Parathyroid adenoma (tissue), 2 donors: ENCODE measurements at regions not wholly inside any gene's neighbourhood (a gene's known extent, or its start where the extent isn't known, plus 50 kb on each side); places are given as distances from the start of the nearest gene placed in this dataset.

Experiments used
- H2AFZ ChIP-seq: fragments of 300-600 bp; sonication (generic); one replicate; pipeline ENCODE4 v1.7.0; 2017; ENCODE audit warnings: antibody characterized with exemption, mild to moderate bottlenecking
- H3K27ac ChIP-seq: fragments of 300-600 bp; sonication (generic); one replicate; pipeline ENCODE4 v1.7.0; 2017
- H3K27me3 ChIP-seq: fragments of 300-600 bp; sonication (generic); one replicate; pipeline ENCODE4 v1.7.0; 2017; ENCODE audit warnings: low read length; ENCODE audit not compliant: control insufficient read depth, insufficient read depth
- H3K36me3 ChIP-seq: fragments of 300-600 bp; sonication (generic); one replicate; pipeline ENCODE4 v1.7.0; 2017; ENCODE audit warnings: low read length; ENCODE audit not compliant: control insufficient read depth, insufficient read depth
- H3K4me1 ChIP-seq: fragments of 300-600 bp; sonication (generic); one replicate; pipeline ENCODE4 v1.7.0; 2017; ENCODE audit warnings: control low read depth
- H3K4me2 ChIP-seq: fragments of 300-600 bp; sonication (generic); one replicate; pipeline ENCODE4 v1.7.0; 2017; ENCODE audit warnings: low read length
- H3K4me3 ChIP-seq: fragments of 300-600 bp; sonication (generic); one replicate; pipeline ENCODE4 v1.7.0; 2017; ENCODE audit warnings: low read depth, low read length
- H3K79me2 ChIP-seq: fragments of 300-600 bp; sonication (generic); one replicate; pipeline ENCODE4 v1.7.0; 2017; ENCODE audit warnings: control low read depth
- H3K9ac ChIP-seq: fragments of 300-600 bp; sonication (generic); one replicate; pipeline ENCODE4 v1.7.0; 2017; ENCODE audit warnings: mild to moderate bottlenecking
- H3K9me3 ChIP-seq: fragments of 300-600 bp; sonication (generic); one replicate; pipeline ENCODE4 v1.7.0; 2017; ENCODE audit warnings: low read length; ENCODE audit not compliant: control insufficient read depth
- TF ChIP-seq, protein P1 (sequence below): fragments of 300-600 bp; sonication (generic); IDR thresholded peaks from one replicate; pipeline ENCODE4 v1.7.0; 2017; ENCODE audit warnings: antibody characterized with exemption, mild to moderate bottlenecking
- donor health status: primary hyperparathyroidism.

DNA sequence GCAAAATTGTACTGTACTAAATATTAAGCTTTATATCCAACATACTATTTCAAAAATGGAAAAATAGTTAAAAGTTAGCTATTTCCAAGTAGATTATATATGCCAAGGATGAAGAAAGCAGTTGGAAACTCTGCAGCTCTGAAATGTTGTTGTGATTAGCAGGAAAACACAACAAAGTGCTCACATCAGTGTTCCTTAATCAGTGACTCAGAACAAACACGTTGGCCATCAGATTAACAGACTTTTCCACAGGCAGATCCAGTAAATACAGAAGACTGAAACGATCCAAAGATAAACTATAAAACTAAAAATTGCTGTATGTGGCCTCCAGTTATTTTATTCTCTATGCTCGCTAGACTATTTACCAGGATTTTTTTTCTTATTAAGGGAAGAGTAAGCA lies 99.6 kb upstream of the SEMA3D start:
- Histone ChIP-seq H3K27me3 (no peaks in the 10 kb centered on the region), H3K9me3 (no peaks in the 10 kb centered on the region), H3K36me3 (no peaks in the 10 kb centered on the region), H3K79me2 (no peaks in the 10 kb centered on the region), H3K9ac (no peak overlapping the region), H3K4me3 (no peak overlapping the region), H3K4me1 (no peaks in the 10 kb centered on the region), H3K4me2 (no peak overlapping the region), H3K27ac (no peak overlapping the region), H2AFZ (no peak overlapping the region)
- TF ChIP-seq, protein P1, sequence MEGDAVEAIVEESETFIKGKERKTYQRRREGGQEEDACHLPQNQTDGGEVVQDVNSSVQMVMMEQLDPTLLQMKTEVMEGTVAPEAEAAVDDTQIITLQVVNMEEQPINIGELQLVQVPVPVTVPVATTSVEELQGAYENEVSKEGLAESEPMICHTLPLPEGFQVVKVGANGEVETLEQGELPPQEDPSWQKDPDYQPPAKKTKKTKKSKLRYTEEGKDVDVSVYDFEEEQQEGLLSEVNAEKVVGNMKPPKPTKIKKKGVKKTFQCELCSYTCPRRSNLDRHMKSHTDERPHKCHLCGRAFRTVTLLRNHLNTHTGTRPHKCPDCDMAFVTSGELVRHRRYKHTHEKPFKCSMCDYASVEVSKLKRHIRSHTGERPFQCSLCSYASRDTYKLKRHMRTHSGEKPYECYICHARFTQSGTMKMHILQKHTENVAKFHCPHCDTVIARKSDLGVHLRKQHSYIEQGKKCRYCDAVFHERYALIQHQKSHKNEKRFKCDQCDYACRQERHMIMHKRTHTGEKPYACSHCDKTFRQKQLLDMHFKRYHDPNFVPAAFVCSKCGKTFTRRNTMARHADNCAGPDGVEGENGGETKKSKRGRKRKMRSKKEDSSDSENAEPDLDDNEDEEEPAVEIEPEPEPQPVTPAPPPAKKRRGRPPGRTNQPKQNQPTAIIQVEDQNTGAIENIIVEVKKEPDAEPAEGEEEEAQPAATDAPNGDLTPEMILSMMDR = no peak

DNA sequence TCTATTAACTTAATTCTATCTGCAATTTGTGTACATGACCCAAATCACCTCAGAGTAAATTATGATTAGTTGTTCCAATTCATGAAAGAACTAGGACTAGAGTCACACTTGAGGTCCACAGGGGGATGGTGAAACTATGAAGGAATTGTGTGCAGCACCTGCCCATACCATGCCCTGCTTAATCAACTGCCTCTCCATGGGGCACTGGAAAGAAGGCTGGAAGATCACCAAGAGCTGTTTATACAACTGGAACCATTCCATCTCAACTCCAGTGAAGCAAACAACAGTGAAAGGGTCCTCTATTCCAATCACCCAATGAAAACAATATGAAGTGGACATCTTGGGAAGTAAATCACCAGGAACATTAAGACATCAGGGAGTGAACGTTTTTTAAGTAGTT lies 98.7 kb upstream of the SEMA3D start:
- Histone ChIP-seq H3K4me1 (no peaks in the 10 kb centered on the region), H3K9me3 (no peaks in the 10 kb centered on the region), H3K4me3 (no peak overlapping the region), H3K27ac (no peak overlapping the region), H3K27me3 (no peaks in the 10 kb centered on the region), H3K9ac (no peak overlapping the region), H3K4me2 (no peak overlapping the region), H3K79me2 (no peaks in the 10 kb centered on the region), H2AFZ (no peak overlapping the region), H3K36me3 (no peaks in the 10 kb centered on the region)
- TF ChIP-seq, protein P1 = no peak

DNA sequence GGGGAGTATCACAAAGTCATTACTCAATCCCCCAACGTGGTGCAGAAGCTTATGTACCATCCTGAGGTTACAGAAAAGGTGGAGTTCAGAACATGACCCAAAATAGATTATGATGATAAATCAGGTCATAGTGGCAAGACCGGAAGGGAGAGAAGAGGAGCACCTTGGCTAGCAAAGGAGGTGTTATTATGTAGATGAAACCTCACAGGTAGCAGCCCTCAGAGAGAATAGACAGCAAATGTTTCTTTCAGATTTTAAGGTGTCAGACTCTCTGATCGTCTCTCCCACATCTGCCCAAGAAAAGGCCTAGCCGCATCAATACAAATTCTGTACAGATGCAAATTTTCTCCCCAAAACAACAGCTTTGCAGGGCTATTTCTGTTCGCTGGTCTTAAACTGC lies 88.3 kb upstream of the SEMA3D start:
- Histone ChIP-seq H2AFZ (no peak overlapping the region), H3K4me1 (no peaks in the 10 kb centered on the region)

DNA sequence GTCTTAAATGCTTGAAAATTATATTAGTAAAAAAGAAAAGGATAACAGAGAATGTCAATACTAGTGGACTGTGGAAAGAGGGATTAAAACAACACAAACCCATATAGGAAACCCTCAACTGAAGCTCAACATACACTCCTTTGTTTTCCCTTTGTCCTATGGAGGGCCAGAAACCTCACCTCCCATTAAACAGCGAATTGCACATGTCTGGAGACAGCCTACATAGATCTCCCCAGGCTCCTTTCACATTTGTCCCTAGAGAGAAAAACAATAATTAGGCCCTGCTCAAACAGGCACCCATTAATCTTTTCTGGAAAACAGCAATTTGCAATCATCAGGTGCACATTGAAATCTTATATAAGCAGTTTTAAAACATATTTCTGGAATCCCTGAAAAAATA lies 87.6 kb upstream of the SEMA3D start:
- no peak overlapping the region for H3K27ac ChIP-seq
- H3K4me1 ChIP-seq = no peaks in the 10 kb centered on the region
- TF ChIP-seq, protein P1 = no peak
- no peak overlapping the region for H3K4me3 ChIP-seq
- H3K36me3 ChIP-seq = no peaks in the 10 kb centered on the region
- H3K9ac ChIP-seq = no peak overlapping the region
- H3K79me2 ChIP-seq = no peaks in the 10 kb centered on the region
- no peaks in the 10 kb centered on the region for H3K9me3 ChIP-seq
- H3K4me2 ChIP-seq = no peak overlapping the region
- no peaks in the 10 kb centered on the region for H3K27me3 ChIP-seq
- no peak overlapping the region for H2AFZ ChIP-seq

More for the DNA sequence above, 88.3 kb upstream of the SEMA3D start:
- Histone ChIP-seq H3K4me3 (no peak overlapping the region), H3K9me3 (no peaks in the 10 kb centered on the region), H3K27ac (no peak overlapping the region), H3K79me2 (no peaks in the 10 kb centered on the region), H3K27me3 (no peaks in the 10 kb centered on the region), H3K36me3 (no peaks in the 10 kb centered on the region), H3K9ac (no peak overlapping the region), H3K4me2 (no peak overlapping the region)
- TF ChIP-seq, protein P1 = no peak

DNA sequence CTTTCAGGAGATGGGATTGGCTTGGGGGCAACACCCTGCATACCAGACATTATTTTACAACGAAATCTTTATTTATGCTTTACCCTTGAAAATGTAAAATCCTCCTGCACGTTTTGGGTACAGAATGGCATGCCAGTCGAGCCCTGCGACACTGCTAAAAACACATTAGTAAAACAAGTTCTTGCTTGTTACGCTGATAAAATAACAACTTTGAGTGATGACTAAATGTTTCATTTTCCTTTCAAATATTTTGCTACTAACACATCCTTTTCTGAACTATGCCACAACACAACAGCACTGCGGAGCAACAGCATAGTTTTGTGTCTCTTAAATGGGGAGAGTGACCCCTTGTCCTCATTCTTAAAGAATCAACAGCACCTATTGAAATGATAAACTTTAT lies 76.0 kb upstream of the SEMA3D start:
- Histone ChIP-seq H3K79me2 (no peaks in the 10 kb centered on the region), H3K4me1 (no peaks in the 10 kb centered on the region), H3K9me3 (no peaks in the 10 kb centered on the region), H3K9ac (no peak overlapping the region), H3K36me3 (no peaks in the 10 kb centered on the region), H2AFZ (no peak overlapping the region), H3K27ac (no peak overlapping the region), H3K4me3 (no peak overlapping the region), H3K27me3 (no peaks in the 10 kb centered on the region), H3K4me2 (no peak overlapping the region)
- TF ChIP-seq, protein P1 = no peak
